OCI-LY3 (cell line): ENCODE measurements at regions not wholly inside any gene's neighbourhood (a gene's known extent, or its start where the extent isn't known, plus 50 kb on each side); places are given as distances from the start of the nearest gene placed in this dataset.
A peak's percentile ranks its signal among the peaks of the same experiment; 100 is the strongest.

ENCODE experiments used
- H2AFZ ChIP-seq: fragments of 200-600, 300-600 bp; shearing (Covaris generic); 2 replicates; pipeline ENCODE4 v1.6.0; 2014; ENCODE audit warnings: antibody characterized with exemption, low read depth, low read length
- H3K27ac ChIP-seq: fragments of 200-600, 300-600 bp; sonication (generic); 2 replicates; pipeline ENCODE4 v1.5.1; 2014; ENCODE audit warnings: mild to moderate bottlenecking, low read length, moderate library complexity, mixed read lengths
- H3K27me3 ChIP-seq: fragments of 200-600, 300-600 bp; sonication (generic); 2 replicates; pipeline ENCODE4 v1.6.1; 2014; ENCODE audit warnings: low read depth, low read length, mixed read lengths
- H3K36me3 ChIP-seq: fragments of 200-600, 300-600 bp; sonication (generic); replicated peaks from 2 replicates; pipeline ENCODE3; 2014; ENCODE audit warnings: low read depth, low read length, mixed read lengths
- H3K4me1 ChIP-seq: fragments of 300-600, 200-600 bp; sonication (generic); 2 replicates; pipeline ENCODE4 v1.6.1; 2014; ENCODE audit warnings: low read length, mixed read lengths
- H3K4me2 ChIP-seq: fragments of 200-600, 300-600 bp; sonication (generic); 2 replicates; pipeline ENCODE4 v1.6.1; 2014; ENCODE audit warnings: low read length, mixed read lengths
- H3K4me3 ChIP-seq: fragments of 300-600, 200-600 bp; sonication (generic); 2 replicates; pipeline ENCODE4 v1.5.1; 2014; ENCODE audit warnings: antibody characterized with exemption, mild to moderate bottlenecking, low read length, moderate library complexity
- H3K79me2 ChIP-seq: fragments of 300-600, 200-600 bp; shearing (Covaris generic); 2 replicates; pipeline ENCODE4 v1.6.1; 2014; ENCODE audit warnings: mild to moderate bottlenecking, low read length, mixed read lengths
- H3K9ac ChIP-seq: fragments of 300-600, 200-600 bp; shearing (Covaris generic); 2 replicates; pipeline ENCODE4 v1.6.0; 2014; ENCODE audit warnings: mild to moderate bottlenecking, low read length, moderate library complexity
- H3K9me3 ChIP-seq: fragments of 200-600, 300-600 bp; shearing (Covaris generic); 2 replicates; pipeline ENCODE4 v1.6.1; 2014; ENCODE audit warnings: low read length, mixed read lengths; ENCODE audit not compliant: insufficient read depth
- H4K20me1 ChIP-seq: fragments of 200-600, 300-600 bp; sonication (generic); 2 replicates; pipeline ENCODE4 v1.6.1; 2016; ENCODE audit warnings: low read length, mixed read lengths; ENCODE audit not compliant: insufficient read depth
- EZH2phosphoT487 ChIP-seq: fragments of 200-600 bp; shearing (Covaris generic); IDR thresholded peaks from 2 replicates; pipeline ENCODE4 v1.6.1; 2018; ENCODE audit warnings: antibody characterized with exemption, mixed run types, low read depth
- TF ChIP-seq, protein P1 (sequence below): fragments of 200-600, 300-600 bp; sonication (generic); IDR thresholded peaks from 2 replicates; pipeline ENCODE4 v1.5.1; 2014; ENCODE audit warnings: antibody characterized with exemption, low read length, low read depth

GRCh38 chr12:92551853-92552397 is 150.9 kb upstream of the PLEKHG7 start:
- no peak for TF ChIP-seq EZH2phosphoT487
- TF ChIP-seq, protein P1, sequence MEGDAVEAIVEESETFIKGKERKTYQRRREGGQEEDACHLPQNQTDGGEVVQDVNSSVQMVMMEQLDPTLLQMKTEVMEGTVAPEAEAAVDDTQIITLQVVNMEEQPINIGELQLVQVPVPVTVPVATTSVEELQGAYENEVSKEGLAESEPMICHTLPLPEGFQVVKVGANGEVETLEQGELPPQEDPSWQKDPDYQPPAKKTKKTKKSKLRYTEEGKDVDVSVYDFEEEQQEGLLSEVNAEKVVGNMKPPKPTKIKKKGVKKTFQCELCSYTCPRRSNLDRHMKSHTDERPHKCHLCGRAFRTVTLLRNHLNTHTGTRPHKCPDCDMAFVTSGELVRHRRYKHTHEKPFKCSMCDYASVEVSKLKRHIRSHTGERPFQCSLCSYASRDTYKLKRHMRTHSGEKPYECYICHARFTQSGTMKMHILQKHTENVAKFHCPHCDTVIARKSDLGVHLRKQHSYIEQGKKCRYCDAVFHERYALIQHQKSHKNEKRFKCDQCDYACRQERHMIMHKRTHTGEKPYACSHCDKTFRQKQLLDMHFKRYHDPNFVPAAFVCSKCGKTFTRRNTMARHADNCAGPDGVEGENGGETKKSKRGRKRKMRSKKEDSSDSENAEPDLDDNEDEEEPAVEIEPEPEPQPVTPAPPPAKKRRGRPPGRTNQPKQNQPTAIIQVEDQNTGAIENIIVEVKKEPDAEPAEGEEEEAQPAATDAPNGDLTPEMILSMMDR = no peak
- no peak overlapping the region; the same call in 1 of the 2 replicates for H3K9ac ChIP-seq
- no peaks in the 10 kb centered on the region for H3K79me2 ChIP-seq
- H2AFZ ChIP-seq = peak overlapping the region; percentile 51; the same call in 1 of the 2 replicates
- H3K36me3 ChIP-seq = no peaks in the 10 kb centered on the region
- H3K4me2 ChIP-seq = peak overlapping the region; percentile 40
- H3K9me3 ChIP-seq = no peaks in the 10 kb centered on the region
- H3K27me3 ChIP-seq = no peaks in the 10 kb centered on the region
- no peak overlapping the region for H3K4me3 ChIP-seq
- H3K27ac ChIP-seq = peak overlapping the region; percentile 57
- peaks cover 44% of the 10 kb centered on the region for H3K4me1 ChIP-seq
- H4K20me1 ChIP-seq = no peaks in the 10 kb centered on the region

GRCh38 chr12:92551210-92551609 is 151.6 kb upstream of the PLEKHG7 start:
- Histone ChIP-seq H3K79me2 (no peaks in the 10 kb centered on the region), H3K9ac (no peak overlapping the region; the same call in 1 of the 2 replicates), H3K27me3 (no peaks in the 10 kb centered on the region), H3K4me3 (no peak overlapping the region), H3K4me2 (peak overlapping the region; percentile 40; the same call in 1 of the 2 replicates), H3K27ac (peak overlapping the region; percentile 57), H4K20me1 (no peaks in the 10 kb centered on the region), H3K4me1 (peaks cover 44% of the 10 kb centered on the region), H3K36me3 (no peaks in the 10 kb centered on the region), H2AFZ (peak overlapping the region; percentile 51; the same call in 1 of the 2 replicates), H3K9me3 (no peaks in the 10 kb centered on the region)
- TF ChIP-seq EZH2phosphoT487 = no peak
- TF ChIP-seq, protein P1 = no peak

DNA sequence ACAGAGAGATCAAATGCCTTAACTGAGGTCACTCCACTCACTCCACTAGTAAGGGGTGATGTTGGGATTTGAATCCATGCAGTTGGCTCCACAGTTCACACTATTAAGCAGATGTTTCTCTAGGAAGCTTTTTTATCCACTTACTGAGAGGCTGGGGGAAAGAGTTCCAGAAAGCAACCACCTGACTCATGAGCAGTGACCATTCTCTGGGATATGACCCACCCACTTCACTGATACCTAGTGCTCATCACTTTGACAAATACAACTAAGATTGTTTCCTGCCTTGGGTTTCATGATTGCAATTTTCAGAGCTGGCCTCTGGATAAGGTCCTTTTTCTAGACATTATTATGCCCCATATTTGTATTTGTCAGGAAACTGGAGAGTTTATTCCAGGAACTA is 152.1 kb upstream of the PLEKHG7 start:
- Histone ChIP-seq H3K4me2 (no peak overlapping the region), H3K27me3 (no peaks in the 10 kb centered on the region), H3K4me1 (peaks cover 44% of the 10 kb centered on the region), H3K36me3 (no peaks in the 10 kb centered on the region), H3K4me3 (no peak overlapping the region), H3K9ac (no peak overlapping the region), H3K27ac (no peak overlapping the region), H2AFZ (no peak overlapping the region), H3K79me2 (no peaks in the 10 kb centered on the region), H3K9me3 (no peaks in the 10 kb centered on the region), H4K20me1 (no peaks in the 10 kb centered on the region)
- TF ChIP-seq EZH2phosphoT487 = no peak
- TF ChIP-seq, protein P1 = no peak

- H4K20me1 ChIP-seq = no peaks in the 10 kb centered on the region
- no peaks in the 10 kb centered on the region for H3K9me3 ChIP-seq
- no peak overlapping the region for H2AFZ ChIP-seq
Observed at GRCh38 chr12:92550254-92550653, 152.5 kb upstream of the PLEKHG7 start.

More at GRCh38 chr12:92550254-92550653, 152.5 kb upstream of the PLEKHG7 start:
- H3K36me3 ChIP-seq = no peaks in the 10 kb centered on the region
- no peaks in the 10 kb centered on the region for H3K79me2 ChIP-seq
- no peaks in the 10 kb centered on the region for H3K27me3 ChIP-seq
- H3K4me3 ChIP-seq = no peak overlapping the region
- no peak overlapping the region for H3K4me2 ChIP-seq
- H3K4me1 ChIP-seq = peaks cover 44% of the 10 kb centered on the region
- no peak overlapping the region for H3K9ac ChIP-seq
- TF ChIP-seq EZH2phosphoT487 = no peak
- TF ChIP-seq, protein P1 = no peak
- no peak overlapping the region for H3K27ac ChIP-seq
